Peyer's patch (tissue), 4 donors: ENCODE measurements at regions not wholly inside any gene's neighbourhood (a gene's known extent, or its start where the extent isn't known, plus 50 kb on each side); places are given as distances from the start of the nearest gene placed in this dataset.

Experiments used
- POLR2A ChIP-seq, 2 donors: fragments of 450-650 bp; IDR thresholded peaks; one replicate each; pipeline ENCODE4 v1.5.1; 2017; ENCODE audit warnings: antibody characterized with exemption in 2 of 2, mild to moderate bottlenecking in 2 of 2, moderate library complexity in 2 of 2
- TF ChIP-seq, protein P1 (sequence below), 6 experiments: fragments of 450-650 bp in 4 of 6; fragments of 200-600 bp in 2 of 6; sonication (generic) in 1 of 6; IDR thresholded peaks; one replicate each; pipeline ENCODE4 v1.5.1; 2017 to 2019; ENCODE audit warnings: antibody characterized with exemption in 6 of 6, mild to moderate bottlenecking in 3 of 6, moderate library complexity in 1 of 6

DNA sequence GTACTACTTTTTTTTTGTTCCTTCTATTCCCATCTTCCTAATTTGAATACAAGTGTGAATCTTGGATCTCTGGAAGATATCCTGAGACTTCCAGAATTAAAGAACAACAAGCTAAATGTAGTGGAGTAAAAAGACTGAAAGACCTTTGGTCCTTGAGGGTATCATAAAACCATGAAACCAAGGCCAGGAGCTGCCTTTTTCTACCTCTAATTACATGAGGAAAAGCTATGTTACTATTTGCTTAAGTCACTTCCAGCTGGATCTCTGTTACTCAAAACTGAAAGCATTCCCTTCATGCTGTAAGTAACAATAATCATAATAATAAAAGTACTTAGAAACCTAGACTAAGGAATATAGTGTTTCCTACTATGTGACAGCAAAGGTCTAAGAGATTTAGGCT is 649.6 kb downstream of the KCTD16 start:
- TF ChIP-seq POLR2A (IDR thresholded peaks at IDR 0.05), result no peak
- TF ChIP-seq, protein P1, sequence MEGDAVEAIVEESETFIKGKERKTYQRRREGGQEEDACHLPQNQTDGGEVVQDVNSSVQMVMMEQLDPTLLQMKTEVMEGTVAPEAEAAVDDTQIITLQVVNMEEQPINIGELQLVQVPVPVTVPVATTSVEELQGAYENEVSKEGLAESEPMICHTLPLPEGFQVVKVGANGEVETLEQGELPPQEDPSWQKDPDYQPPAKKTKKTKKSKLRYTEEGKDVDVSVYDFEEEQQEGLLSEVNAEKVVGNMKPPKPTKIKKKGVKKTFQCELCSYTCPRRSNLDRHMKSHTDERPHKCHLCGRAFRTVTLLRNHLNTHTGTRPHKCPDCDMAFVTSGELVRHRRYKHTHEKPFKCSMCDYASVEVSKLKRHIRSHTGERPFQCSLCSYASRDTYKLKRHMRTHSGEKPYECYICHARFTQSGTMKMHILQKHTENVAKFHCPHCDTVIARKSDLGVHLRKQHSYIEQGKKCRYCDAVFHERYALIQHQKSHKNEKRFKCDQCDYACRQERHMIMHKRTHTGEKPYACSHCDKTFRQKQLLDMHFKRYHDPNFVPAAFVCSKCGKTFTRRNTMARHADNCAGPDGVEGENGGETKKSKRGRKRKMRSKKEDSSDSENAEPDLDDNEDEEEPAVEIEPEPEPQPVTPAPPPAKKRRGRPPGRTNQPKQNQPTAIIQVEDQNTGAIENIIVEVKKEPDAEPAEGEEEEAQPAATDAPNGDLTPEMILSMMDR (IDR thresholded peaks at IDR 0.05), result no peak
